Right atrium auricular region (tissue), 2 donors: ENCODE measurements at regions not wholly inside any gene's neighbourhood (a gene's known extent, or its start where the extent isn't known, plus 50 kb on each side); places are given as distances from the start of the nearest gene placed in this dataset.
A peak's percentile ranks its signal among the peaks of the same experiment; 100 is the strongest.

Source experiments
- DNase-seq: peaks from one replicate; pipeline ENCODE4 v3.0.0-alpha.2; 2019; ENCODE audit warnings: low spot score
- H3K27ac ChIP-seq, 2 donors: fragments of 200-600 bp; sonication (generic); 1 replicate in 1 of 2; 2 replicates in 1 of 2; pipeline ENCODE4 v1.5.1; 2016 to 2019
- H3K27me3 ChIP-seq, 2 donors: fragments of 200-600 bp; sonication (generic); one replicate each; pipeline versions ENCODE4 v1.5.1 to v1.6.0; 2017 to 2019
- H3K36me3 ChIP-seq: fragments of 200-600 bp; sonication (generic); one replicate; pipeline ENCODE4 v1.5.1; 2016
- H3K4me1 ChIP-seq, 2 donors: fragments of 200-600 bp; sonication (generic); one replicate each; pipeline versions ENCODE4 v1.5.1 to v1.6.0; 2017 to 2019
- H3K4me3 ChIP-seq, 2 donors: fragments of 200-600 bp; sonication (generic); 1 replicate in 1 of 2; 2 replicates in 1 of 2; pipeline ENCODE4 v1.5.1; 2017 to 2019; ENCODE audit warnings: mild to moderate bottlenecking in 1 of 2, moderate library complexity in 1 of 2
- H3K9me3 ChIP-seq, 2 donors: fragments of 200-600 bp; sonication (generic); one replicate each; pipeline ENCODE4 v1.5.1; 2019
- TF ChIP-seq, protein P1 (sequence below), 2 donors: fragments of 200-600 bp; sonication (generic); IDR thresholded peaks; one replicate each; pipeline ENCODE4 v1.5.1; 2019; ENCODE audit warnings: antibody characterized with exemption in 2 of 2

DNA sequence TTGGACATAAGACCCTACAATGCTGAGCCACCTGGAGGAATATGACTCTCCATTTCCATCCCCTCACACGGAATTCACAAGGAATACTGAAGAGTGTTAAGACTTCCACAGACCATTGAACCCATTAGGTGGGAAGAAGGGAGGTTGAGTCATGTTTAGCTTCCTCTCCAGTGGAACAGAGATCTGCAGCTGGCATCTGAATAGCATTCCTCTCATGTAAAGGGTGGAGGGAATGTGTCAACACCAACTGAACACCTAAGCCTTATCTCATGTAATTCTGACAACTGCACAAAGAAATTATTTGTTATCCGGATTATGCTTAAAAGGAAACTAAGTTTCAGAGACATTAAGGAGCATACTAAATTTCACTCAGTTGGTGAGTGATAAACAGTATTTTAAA lies 705.9 kb downstream of the MAFB start:
- no peaks in the 10 kb centered on the region for H3K9me3 ChIP-seq
- H3K27me3 ChIP-seq = no peaks in the 10 kb centered on the region
- TF ChIP-seq, protein P1, sequence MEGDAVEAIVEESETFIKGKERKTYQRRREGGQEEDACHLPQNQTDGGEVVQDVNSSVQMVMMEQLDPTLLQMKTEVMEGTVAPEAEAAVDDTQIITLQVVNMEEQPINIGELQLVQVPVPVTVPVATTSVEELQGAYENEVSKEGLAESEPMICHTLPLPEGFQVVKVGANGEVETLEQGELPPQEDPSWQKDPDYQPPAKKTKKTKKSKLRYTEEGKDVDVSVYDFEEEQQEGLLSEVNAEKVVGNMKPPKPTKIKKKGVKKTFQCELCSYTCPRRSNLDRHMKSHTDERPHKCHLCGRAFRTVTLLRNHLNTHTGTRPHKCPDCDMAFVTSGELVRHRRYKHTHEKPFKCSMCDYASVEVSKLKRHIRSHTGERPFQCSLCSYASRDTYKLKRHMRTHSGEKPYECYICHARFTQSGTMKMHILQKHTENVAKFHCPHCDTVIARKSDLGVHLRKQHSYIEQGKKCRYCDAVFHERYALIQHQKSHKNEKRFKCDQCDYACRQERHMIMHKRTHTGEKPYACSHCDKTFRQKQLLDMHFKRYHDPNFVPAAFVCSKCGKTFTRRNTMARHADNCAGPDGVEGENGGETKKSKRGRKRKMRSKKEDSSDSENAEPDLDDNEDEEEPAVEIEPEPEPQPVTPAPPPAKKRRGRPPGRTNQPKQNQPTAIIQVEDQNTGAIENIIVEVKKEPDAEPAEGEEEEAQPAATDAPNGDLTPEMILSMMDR (IDR thresholded peaks at IDR 0.05) = no peak
- peak overlapping the region; percentile 8 to 96 for H3K27ac ChIP-seq
- no peak overlapping the region for H3K4me3 ChIP-seq
- no peak for DNase-seq
- H3K4me1 ChIP-seq = peaks cover 0 to 43% of the 10 kb centered on the region in 2 donors
- H3K36me3 ChIP-seq = no peaks in the 10 kb centered on the region

DNA sequence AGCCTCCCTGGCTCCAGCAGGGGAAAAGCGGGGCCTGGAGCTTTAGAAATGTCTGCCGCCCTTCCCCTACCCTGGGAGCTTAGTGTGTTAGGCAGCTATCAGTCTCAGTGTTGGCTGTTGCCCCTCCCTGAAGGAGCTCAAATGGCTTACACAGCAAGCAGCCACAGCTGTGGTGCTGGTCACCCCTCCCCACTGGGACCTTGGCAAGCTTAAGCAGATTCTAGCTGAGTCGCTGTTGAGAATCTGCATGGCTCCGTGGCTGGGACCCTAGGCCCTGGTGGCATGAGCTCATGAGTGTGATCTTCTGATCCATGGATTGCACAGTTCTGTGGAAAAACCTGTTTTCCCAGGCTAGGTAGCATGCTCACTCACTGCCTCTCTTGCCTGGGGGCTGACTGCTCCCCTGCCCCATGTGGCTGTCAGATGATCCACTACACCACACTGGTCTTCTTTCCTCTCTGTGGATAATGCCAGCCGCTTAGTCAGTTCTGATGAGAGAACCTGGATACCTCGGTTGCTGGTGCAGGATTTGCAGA lies 714.0 kb downstream of the MAFB start:
- no peaks in the 10 kb centered on the region for H3K4me1 ChIP-seq
- no peak overlapping the region for H3K4me3 ChIP-seq
- no peaks in the 10 kb centered on the region for H3K36me3 ChIP-seq
- H3K9me3 ChIP-seq = peaks cover 0 to 4% of the 10 kb centered on the region in 2 donors
- no peak for DNase-seq
- no peaks in the 10 kb centered on the region for H3K27me3 ChIP-seq
- no peak overlapping the region for H3K27ac ChIP-seq
- TF ChIP-seq, protein P1 (IDR thresholded peaks at IDR 0.05) = no peak

DNA sequence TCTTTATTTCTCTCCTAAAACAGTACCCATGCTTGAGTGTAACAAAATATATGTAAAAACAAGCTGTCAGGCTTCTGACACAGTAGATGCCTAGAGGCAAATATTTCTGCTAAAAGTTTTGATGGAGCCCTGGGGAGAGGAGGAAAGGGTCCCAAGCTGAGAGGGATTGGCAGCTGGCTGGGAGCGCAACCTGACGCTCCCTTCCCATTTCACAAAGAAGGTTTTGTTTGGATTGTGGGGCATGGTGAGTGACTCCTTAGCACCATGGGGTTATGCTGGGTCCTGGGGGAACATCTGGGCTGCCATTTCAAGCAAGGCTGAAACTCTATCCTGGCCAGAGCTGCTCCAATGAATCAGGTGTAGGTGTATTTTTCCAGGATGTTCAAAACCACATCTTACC lies 720.5 kb downstream of the MAFB start:
- DNase-seq = no peak
- TF ChIP-seq, protein P1 (IDR thresholded peaks at IDR 0.05) = no peak
- H3K4me1 ChIP-seq = no peaks in the 10 kb centered on the region
- H3K4me3 ChIP-seq = no peak overlapping the region
- H3K9me3 ChIP-seq = peaks cover 0 to 12% of the 10 kb centered on the region in 2 donors
- no peak overlapping the region for H3K27ac ChIP-seq
- H3K36me3 ChIP-seq = no peaks in the 10 kb centered on the region
- no peaks in the 10 kb centered on the region for H3K27me3 ChIP-seq

DNA sequence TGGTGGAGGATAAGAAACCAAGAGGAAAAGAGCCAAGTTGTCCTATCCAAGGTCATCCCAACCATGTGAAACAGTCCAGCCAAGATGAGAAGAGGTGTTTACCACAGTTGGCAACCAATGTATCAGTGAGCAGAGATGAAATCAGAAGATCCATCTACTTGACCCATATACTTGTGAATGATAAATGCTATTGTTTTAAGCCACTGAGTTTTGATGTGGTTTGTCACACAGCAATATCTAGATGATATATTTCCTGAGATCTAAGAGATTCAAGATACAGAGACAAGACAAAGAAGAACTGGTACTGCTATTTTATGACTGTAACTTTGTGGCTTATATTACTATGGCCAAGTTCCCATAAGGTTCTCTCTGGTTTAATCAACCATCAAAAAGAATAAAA lies 721.2 kb downstream of the MAFB start:
- H3K4me3 ChIP-seq = no peak overlapping the region
- TF ChIP-seq, protein P1 (IDR thresholded peaks at IDR 0.05) = no peak
- peaks cover 0 to 12% of the 10 kb centered on the region in 2 donors for H3K9me3 ChIP-seq

DNA sequence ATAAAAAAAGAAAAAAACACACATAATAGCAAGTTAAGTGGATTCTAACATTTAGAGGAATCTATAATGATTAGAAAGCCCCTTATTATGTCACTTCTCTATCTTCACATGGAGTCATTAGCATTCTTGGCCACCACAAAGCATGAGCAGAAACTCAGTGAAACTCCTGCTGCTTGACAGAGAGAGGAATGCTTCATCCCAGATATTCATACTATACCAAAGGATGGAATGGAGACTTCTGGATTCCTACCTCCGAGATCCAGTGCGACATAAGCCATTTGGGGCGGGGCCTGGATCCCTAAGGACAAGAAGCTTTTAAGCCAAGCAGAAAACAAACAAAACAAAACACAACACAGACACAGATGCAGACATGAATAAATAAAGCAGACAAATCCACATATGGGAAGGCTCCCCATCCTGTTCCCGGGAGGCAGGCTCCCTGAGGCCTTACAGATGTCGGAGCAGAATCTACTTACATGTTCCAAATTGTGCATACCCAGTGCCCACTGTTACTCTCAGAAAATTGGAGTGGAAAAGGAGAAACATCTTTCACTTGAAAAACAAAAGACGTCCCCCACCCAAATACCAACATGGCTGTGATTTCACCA lies 727.3 kb downstream of the MAFB start:
- no peaks in the 10 kb centered on the region for H3K27me3 ChIP-seq
- H3K4me1 ChIP-seq = peaks cover 0 to 16% of the 10 kb centered on the region in 2 donors
- H3K4me3 ChIP-seq = no peak overlapping the region
- TF ChIP-seq, protein P1 (IDR thresholded peaks at IDR 0.05) = no peak
- no peaks in the 10 kb centered on the region for H3K36me3 ChIP-seq
- no peak for DNase-seq
- H3K27ac ChIP-seq = no peak overlapping the region
- no peaks in the 10 kb centered on the region for H3K9me3 ChIP-seq

More for the DNA sequence above, 721.2 kb downstream of the MAFB start:
- Histone ChIP-seq H3K27ac (no peak overlapping the region), H3K4me1 (no peaks in the 10 kb centered on the region), H3K27me3 (no peaks in the 10 kb centered on the region), H3K36me3 (no peaks in the 10 kb centered on the region)
- no peak for DNase-seq
